DND-41 (cell line): ENCODE measurements at regions not wholly inside any gene's neighbourhood (a gene's known extent, or its start where the extent isn't known, plus 50 kb on each side); places are given as distances from the start of the nearest gene placed in this dataset.

Source experiments
- CTCF ChIP-seq: IDR thresholded peaks from 2 replicates; pipeline ENCODE4 v1.5.1; 2012; ENCODE audit warnings: borderline replicate concordance, low read length, moderate library complexity, mild to moderate bottlenecking; ENCODE audit not compliant: poor library complexity, severe bottlenecking; ENCODE audit errors: extremely low read depth
- EZH2 ChIP-seq: IDR thresholded peaks from 3 replicates; pipeline ENCODE4 v1.6.1; 2012; ENCODE audit warnings: borderline replicate concordance, low read depth, mild to moderate bottlenecking, moderate library complexity, low read length, inconsistent platforms; ENCODE audit not compliant: severe bottlenecking

DNA sequence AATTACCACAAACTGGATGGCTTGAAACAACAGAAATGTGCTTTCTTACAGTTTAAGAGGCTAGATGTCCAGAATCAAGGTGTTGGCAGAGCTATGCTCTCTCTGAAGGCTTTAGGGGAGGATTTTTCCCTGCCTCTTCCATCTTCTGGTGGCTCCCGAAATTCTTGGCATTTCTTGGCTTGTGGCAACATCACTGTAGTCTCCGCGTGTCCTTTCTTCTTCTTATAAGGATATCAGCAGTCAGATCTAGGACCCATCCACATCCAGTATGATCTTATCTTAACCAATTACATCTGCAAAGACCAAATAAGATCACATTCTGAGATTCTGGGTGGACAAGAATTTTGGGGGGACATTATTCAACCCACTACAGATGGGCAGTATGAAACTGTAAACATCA lies 119.2 kb upstream of the PMFBP1 start:
- TF ChIP-seq CTCF = no peak
- TF ChIP-seq EZH2 = no peak
